Stimulated activated CD8-positive, alpha-beta memory T cell treated with anti-CD3 and anti-CD28 coated beads, Interleukin-2, amount 100 ng/mL, for 48 hours (primary cell): ENCODE measurements at regions not wholly inside any gene's neighbourhood (a gene's known extent, or its start where the extent isn't known, plus 50 kb on each side); places are given as distances from the start of the nearest gene placed in this dataset.
"Not testable (repeated sequence)": the region's sequence is repeated elsewhere in the genome, so short reads cannot be mapped to it uniquely, and the experiment has no call there.

Source experiments
- DNase-seq, 2 donors: peaks; one replicate each; pipeline ENCODE4 v3.0.0-alpha.2; 2020; ENCODE audit warnings: low read depth in 2 of 2

DNA sequence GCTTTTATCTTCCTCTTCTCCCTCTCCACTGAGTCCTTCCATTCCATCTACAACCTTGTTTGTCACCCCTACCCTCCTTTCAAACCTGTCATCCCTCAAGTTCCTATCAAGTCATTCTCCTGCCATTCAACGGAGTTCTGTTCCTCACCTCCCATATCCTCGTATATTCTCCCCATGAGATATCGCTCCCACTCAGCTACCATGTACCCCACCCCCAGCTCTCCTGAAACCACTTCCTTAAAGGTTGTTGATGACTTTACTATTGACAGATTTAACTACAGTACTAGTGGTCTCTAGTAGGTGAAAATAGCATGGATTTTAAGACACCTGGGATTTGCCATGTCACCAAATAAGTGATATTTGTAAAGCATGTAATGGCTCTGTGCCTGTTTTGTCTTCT is 107.4 kb upstream of the BARHL2 start:
- no peak for DNase-seq

DNA sequence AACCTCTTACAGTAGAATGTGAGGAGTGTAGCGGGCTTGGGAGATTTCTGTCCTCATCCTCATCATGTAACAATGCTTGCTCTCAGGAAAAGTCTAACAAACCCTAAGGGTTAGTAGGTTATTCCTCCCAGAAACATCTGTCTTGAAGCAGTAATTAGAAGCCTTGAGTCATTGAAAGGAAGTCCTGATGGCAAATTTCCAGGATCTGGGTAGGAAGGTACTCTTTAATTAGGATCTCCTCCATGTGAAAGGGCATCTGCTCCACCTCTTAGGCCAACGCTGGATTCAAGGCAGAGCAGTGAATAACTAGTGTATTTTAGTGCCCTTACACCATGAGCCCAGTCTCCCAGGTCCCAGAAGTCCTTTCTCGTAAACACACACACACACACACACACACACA is 106.6 kb upstream of the BARHL2 start:
- DNase-seq = no peak

DNA sequence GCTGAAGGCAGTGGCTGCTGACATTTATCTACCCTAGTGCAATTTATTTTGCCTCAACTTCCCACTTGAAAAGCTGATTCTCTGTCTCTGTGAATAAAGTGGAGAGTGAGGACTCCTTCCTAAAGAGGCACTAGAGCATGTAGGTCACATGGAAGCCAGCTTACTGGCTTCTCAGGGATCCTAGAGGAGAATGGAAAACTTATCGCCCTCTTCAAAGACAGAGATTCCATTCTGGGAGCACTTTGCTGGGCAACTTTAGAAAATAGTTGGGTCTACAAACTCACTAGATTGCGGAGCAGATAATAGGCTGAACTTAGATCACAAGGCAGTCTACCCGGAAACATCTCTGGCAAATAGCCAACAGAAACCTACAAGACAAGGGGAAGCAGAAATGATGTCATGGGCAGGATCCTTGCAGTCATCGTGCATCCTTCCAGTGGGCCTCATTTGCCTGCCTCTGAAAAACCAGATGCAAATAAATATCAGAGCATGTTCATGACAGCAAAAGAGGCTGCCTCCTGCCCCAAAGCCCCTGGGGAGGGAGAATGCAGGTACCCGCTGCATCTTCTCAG is 104.8 kb upstream of the BARHL2 start:
- no peak for DNase-seq

DNA sequence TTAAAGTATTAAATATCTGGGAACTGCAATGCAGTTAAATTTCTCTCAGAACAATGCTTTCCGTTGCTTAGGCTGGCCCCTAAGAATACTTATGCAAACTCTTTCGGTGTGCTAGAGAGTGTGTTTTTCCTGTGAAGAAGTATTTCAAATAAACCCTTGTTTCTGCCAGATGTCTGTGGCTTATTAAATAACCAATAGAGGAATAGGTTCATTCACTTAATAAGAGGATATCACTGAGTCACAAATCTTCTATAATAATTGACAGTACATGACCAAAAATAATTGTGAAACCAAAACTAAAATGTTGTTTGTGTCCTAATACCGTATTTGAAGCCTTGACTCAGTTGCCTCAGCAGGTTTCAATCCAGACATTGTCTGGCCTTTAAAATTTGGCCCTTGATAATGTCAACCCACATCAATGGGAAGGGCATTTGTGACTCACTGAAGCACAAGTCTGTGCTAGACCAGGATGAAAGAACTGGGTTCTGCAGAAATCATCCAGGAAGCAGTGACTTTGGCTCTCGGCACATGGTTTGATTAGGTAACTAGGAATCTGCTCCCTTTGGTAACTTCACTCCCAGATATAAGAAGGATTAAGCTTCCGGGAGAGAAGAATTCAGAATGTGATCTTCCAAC is 104.2 kb upstream of the BARHL2 start:
- no peak for DNase-seq

DNA sequence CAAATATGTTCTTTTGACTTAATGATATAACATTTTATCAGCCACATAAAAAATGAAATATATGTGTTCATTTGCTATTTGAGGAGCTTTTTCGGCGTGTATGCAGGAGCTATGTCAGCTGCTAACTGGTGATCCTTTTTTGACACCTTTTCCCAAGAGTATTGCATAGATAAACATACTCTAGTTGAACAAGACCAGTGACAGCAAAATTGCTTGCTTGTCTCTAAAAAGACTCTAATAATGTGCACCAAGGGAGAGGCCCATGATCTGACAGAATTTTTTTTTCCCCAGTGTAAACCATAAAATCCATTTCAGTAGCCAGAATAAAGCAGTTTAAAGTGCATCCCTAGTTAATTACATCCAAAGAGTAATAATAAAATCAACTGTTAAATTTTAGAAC is 103.6 kb upstream of the BARHL2 start:
- DNase-seq = no peak

DNA sequence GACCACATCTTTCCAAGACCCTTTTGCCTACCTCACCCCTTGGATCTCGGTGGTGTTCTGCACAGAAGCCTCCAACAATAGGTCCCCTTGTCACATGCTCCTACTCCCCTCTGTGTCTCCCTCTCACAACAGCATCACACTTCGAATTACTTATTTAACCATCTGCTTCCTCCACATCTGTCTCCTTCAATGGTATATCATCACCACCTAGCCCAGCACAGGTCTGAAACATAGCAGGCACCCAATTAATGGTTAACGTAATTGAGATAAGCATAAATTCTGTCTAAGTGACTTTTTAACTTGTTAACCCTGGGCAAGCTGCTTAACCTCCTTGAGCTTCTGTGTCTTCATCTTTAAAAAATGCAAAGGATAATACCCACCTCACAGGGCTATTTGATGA is 100.3 kb upstream of the BARHL2 start:
- no peak for DNase-seq

DNA sequence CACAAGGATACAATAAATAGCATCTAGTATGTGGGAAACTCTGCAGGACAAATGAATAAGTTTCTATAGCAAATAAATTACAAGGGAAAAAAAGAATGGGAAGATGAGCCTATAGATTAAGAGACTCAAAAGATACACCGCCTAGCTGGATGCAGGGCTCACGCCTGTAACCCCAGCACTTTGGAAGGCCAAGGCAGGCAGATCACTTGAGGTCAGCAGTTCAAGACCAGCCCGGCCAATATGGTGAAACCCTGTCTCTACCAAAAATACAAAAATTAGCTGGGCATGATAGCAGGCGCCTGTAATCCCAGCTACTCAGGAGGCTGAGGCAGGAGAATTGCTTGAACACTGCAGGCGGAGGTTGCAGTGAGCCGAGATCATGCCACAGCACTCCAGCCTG is 95.1 kb upstream of the BARHL2 start:
- not testable (repeated sequence) for DNase-seq

DNA sequence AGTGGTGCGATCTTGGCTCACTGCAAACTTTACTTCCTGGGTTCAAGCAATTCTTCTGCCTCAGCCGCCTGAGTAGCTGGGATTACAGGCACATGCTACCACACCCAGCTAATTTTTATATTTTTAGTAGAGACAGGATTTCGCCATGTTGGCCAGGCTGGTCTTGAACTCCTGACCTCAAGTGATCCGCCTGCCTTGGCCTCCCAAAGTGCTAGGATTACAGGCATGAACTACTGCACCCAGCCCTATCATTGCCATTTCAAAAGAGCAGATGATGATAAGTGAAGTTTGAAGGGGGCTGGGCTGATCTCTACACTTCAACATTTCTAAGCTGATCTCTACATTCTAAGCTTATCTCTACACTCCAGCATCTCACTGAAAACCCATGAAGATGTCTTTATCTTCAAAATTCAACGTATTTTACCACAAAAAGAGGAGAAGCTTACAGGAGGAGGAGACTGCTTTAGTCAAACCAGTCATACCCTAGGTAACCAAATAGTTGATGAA is 94.4 kb upstream of the BARHL2 start:
- not testable (repeated sequence) for DNase-seq

DNA sequence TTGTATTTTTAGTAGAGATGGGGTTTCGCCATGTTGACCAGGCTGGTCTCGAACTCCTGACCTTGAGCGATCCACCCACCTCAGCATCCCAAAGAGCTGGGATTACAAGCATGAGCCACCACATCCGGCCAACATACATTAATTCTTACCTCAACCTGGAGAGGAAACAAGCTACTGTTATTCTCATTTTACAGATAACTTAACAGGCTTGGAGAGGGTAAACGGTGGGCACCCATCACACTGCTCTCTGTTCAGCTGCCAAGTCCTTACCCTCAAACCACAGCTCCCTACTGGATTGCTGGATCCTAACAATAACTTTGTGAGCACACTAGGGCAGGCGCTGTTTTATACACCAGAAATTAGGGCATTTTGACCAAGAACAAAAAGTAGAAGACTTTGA is 93.6 kb upstream of the BARHL2 start:
- DNase-seq = no peak

DNA sequence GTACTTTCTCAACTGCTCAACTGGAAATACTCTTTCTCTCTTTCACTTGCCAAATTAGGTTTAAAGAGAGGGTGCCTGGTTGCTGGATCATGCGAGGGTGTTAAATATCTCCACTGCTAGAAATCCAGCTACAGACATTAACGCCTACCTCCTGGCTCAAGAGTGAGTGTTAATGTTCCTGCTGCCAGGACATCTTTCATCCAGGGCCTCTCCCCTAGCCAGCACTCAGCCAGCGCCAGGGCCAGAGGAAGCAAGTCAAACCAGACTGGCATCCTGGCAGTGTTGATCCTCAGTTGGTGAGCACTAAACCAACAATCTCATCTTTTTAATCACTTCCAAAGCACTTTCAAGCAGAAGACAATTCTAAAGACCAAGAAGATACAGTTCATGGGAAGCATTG is 92.9 kb upstream of the BARHL2 start:
- no peak for DNase-seq

DNA sequence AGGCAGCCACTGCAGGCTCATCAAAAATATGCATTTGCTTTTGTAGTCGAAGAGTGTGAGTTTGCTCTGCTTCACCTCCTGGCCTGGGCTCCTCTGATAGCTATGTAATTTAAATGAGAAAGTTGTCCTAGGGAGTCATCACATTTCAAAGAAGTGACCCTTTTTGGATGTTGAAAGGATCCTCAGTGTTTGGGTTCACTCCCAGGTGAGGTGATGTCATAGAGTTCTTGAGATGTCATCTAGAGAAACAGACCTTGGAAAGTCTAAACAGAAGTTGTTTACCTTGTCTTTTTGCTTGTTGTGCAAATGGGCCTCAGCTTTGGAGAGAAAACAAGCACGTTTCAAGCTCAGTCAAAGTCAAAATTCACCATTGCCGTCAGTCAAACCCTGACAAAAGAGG is 92.0 kb upstream of the BARHL2 start:
- no peak for DNase-seq

DNA sequence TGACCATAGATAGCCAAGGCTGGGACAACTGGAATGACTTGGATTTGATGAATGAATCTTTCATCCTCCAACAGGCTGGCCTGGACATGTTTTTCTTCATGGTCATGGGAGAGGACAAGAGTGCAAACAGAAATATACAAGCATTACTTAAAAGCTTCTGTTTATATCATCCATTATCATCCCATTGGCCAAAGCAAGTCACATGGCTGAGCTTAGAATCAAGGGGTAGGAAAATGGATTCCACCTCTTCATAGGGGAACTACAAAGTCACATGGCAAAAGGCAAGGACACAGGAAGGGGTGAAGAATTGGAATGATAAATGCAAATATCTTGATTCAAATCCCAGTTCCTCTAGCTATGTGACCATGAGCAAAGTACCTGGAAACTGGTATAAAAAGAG is 90.2 kb upstream of the BARHL2 start:
- no peak for DNase-seq

DNA sequence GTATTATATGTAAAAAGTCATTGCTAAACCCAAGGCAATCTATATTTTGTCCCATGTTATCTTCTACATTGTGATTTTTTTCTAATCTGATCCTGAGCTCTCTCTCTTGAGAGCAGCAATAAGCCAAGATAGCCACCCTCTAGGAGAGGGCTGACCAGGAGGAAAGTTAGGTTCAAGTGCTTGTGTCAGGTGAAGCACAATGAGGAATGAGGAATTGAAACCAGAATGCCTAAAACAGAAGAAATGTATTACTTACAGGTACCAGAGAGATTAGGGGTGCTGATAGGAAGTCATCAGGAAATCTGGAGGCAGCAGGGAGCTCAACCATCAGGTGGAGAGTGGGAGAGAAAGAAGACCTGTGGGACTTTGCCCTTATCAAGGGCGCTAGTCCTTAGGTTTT is 85.5 kb upstream of the BARHL2 start:
- DNase-seq = no peak

DNA sequence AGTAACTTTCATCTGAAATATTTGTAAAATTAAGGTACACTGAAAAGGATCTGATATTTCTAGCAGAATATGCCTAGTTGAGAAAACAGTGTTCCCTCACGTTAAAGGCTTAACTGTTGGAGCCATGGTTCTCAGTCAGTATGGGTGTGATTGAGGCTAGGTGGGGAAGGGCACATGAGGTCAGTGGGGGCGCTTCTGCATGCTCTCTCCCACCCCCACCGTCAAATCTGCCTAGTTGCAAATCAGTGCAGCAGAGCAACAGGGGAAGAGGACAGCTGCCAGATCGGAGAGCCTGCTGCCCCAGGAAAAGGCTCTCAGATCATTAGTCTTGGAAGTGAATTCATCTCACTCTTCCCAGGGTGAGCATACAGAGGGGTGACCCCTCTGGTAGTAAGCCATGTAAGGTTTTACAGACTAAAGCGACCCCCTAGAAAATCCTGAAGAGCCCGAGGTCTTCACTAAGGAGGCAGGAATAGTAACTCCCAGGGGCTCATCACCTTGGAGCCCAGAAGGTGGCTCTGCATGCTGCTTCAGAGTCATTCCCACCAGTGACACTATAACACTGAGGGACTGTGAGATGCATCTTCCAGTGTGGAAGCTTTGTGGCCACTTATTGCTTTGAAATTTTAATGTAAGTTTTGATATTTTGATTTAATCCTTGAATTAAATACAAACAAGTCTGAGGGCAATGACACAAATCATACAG is 83.1 kb upstream of the BARHL2 start:
- no peak for DNase-seq

DNA sequence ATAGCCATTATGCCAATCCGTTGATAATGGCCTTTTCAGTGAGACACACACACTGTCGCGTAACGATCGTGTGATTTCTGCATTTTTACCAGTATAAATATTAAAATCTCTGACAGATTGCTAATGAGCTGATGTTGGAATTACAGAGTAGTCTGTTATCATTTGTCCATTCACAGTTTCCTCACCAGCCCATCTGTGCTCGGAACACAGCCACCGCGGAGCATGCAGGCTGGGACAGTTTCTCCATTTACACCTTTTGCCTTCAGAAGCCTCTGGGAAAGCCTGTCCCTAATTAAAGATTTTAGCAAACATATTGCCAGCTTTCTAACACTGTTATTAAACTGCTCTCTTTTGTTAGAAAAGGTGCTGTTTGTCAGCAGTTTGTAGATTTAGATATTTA is 82.2 kb upstream of the BARHL2 start:
- no peak for DNase-seq

DNA sequence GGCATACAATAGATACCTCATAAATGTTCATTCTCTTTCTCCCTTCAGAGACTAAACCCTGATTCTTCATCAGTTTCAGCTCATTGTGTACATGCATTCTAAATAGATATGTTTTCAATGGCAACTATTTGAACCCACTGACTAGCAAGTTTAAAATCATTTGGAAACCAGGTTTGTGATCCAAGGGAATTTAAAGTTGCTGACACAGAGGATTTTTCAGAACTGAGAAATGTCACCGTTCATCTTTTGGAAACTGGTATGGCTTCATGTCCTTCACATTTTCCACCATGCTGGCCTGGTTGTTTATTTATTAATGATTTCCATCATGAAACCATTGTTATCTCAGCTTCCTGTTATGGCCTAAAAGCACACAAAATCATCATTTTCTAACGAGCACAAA is 81.8 kb upstream of the BARHL2 start:
- no peak for DNase-seq

DNA sequence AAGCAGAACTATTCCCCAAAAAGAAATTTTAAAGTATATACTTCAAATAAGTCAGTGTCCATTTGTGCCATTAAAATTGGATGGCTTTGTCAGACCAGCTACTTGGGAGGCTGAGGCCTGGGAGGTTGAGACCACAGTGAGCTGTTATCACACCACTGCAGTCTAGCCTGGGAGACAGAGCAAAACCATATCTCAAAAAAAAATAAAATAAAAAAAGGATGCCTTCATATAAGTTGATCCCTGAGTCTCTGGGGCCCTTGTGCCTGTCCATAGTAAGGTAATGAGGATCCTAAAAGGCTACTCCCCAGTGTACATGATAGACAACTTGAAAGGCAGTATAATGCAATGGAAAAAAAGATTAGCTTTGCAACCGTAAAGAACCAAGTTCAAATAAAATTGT is 81.2 kb upstream of the BARHL2 start:
- DNase-seq = no peak

DNA sequence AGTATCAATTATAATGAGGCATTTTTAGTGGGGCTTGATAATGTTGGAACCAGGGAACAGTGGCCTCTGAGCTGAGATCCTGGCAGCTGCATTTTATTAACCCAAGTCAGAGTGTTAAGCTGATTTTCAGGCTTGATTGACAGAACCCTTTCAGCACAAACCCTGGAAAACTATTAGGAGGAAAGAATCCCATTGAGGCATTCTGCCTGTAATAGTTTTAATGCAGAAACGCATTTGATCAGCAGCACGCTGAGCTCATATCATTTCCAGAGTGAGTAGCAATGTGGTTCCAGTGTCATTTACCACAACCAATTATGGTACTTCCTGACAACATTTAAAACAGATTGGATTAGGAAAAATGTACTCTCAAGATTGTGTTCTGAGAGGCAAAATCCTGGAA is 78.3 kb upstream of the BARHL2 start:
- DNase-seq = no peak

DNA sequence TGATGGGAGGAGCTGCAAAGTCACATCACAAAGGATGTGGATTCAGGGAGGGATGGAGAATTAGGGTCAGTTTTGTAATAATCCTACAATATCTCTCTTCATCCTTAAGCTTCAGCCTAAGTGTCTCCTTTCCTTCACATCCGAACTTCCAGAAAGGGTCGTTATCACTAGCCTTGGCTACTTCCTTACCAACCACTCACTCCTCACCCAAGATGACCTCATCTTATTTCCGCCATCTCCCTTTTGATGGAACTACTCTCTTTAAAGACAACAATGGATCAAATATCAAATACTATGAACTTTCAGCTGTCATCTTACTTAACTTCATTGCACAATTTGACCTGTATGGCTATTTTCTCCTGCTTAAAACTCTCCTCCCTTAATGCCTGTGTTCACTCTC is 69.6 kb upstream of the BARHL2 start:
- no peak for DNase-seq

DNA sequence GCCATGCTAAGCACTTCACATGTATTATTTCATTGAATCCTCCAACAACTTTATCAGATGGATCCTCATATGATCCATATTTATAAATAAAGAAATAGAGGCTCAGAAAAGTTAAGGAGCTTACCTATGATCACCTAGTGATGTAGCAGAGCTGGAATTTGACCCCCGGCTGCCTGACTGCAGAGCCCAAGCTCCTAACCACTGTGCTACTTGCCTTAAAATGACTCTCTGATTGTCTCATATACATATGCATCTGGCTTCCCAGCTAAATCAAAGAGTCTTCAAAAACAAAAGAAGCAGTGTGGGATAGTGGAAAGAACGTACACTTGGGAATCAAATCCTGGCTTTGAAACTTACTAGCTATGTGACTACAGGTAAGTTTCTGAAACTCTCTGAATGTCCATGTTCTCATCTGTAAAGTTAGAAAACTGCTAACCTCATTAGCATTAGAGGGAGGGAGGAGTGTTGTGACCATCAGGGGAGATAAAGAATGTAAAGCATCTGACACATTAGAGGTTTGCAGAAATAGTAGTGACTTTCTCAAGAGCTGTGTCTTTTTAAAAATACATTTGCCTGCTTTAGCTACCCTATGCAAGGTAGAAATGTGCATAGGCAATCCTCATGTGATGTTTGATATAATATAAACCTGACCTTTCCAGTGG is 67.2 kb upstream of the BARHL2 start:
- DNase-seq = no peak

DNA sequence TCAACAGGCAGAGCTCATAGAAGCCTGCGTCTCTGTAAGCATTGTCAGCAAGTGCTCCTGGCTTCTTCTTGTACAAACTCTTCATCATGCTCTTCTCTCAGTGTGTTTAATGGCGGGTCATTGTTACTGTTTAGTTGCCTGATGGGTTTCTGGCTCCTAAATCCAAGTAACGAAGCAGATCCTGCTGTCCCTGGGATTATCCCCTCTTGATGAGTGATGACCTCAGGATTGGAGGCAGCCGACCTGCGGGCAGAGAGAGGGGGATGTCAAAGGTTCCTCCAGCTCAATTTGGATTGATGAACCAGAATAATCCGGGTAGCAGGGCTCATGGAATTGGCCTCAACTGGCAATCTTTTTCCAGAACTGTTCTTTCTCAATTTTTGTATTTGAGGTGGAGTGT is 66.1 kb upstream of the BARHL2 start:
- no peak for DNase-seq

DNA sequence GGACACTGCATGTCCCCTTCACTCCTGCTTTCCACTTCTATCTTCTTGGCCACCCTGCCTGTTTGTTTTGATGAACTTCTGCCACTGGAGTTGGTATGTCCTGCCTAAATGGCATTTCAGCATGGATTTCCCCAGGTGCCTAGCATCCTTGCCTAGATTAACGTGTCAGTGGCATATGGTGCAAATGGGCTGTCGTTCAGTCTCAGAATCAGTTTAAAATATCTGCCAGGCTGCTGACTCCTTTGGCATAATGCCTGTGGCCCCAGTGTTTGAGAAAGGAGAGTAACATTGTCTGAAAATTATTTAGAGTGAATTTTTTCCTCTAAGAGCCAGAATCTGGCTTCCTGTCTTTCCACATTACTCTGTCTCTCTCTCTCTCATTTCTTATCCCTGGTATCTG is 64.9 kb upstream of the BARHL2 start:
- no peak for DNase-seq

DNA sequence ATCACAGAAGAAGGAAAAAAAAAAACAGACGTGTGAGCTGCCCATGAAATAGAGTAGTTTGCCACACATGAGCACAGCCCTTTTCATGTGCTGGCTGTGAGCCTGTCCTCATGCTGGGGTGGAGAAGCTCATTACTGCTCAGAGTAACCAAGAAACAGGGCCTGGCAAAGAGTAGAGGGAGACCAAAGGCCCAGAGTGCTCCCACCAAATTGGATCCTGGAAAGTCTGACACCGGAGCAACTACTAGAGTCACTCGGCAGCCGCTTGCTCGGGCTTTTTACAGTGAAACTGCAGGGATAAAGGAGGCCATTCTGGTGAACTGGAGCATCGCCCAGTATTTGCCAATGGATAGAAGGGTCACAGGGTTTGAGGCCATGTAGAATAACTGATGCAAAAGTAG is 64.4 kb upstream of the BARHL2 start:
- no peak for DNase-seq
